GM18520 (cell line): ENCODE measurements at regions not wholly inside any gene's neighbourhood (a gene's known extent, or its start where the extent isn't known, plus 50 kb on each side); places are given as distances from the start of the nearest gene placed in this dataset.

Experiments used
- ATAC-seq: cut with Tn5 transposase; IDR thresholded peaks from one replicate; pipeline ENCODE4 v1.9.1; 2021; ENCODE audit not compliant: unreplicated experiment

DNA sequence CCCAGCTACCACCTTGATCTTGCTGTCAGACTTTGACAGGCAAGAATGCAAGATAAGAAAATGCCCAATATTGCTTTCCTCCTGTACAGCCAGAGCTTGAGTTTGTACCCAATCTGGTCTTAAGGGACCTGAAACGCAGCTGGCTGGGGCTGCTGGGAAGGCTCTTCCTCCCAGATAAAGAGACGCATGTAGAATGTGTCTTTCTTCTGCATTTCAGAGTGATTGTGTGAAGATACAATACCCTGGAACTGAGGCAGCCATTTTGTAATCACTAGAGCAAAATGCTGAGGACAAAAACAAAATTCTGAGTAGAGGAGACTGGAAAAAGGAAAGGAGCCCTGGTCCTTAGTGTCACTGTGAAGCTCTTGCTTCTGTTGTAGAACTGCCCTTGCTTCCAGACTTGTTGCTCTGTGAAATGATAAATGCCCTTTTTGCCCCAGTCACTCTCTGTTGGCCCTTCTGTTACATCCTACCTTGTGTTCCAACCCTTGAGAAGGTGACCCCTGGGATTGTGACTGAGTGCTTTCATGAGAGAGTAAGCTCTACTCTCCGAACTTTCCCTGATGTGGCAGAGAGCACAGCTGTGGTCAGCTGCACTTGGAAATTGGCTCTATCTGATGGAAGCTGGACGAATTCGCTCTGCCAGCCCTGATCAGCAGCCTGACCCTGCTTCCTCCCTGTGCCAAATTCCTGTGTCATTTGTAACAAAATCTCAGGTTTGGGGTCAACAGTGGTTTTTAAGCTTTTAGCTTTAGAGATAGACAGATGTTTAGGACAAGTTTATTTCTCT lies 137.4 kb upstream of the RBMS1 start:
- ATAC-seq, result no peak

- no peak for ATAC-seq
These were observed 138.7 kb upstream of the RBMS1 start for GRCh38 chr2:160632084-160632975.

GRCh38 chr2:160634436-160634835 lies 140.8 kb upstream of the RBMS1 start:
- ATAC-seq, result no peak

- ATAC-seq, result no peak
These were observed 141.9 kb upstream of the RBMS1 start for GRCh38 chr2:160635488-160635887.

GRCh38 chr2:160639472-160639871 lies 145.9 kb upstream of the RBMS1 start:
- no peak for ATAC-seq

- no peak for ATAC-seq
These were observed 153.3 kb upstream of the RBMS1 start for GRCh38 chr2:160646684-160647444.

DNA sequence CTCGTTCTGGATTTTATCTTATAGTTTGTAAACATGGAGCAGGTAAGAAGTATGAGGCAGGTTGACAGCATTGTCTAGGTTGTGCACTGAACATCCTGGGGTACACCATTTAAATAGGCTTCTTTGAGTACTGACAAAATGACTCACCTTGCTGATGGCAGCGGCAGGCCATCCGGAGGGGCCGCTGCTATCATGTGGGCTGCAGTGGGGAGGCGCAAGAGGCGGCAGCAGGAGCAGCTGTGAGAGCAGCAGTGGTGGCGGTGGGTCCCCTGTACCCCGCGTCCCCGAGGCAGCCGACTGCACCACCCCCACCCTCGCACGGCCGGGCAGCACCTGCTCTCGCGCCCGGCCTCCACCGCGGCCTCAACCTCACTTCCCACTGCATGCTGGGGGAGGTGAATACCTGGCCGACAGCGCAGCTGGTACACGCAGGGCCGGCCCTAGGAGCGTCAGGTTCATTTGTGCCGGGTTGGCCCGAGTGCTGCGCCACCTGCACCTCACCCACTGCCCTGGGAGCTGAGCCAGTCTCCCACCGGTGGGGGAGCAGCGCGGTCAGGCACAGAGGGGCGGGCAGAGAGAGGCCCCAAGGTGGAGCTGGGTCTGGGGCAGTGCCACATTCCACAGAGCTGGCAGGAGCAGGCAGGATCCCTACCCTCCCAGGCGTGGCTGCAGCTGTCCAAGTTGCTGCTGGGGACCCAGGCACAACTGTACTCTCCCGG lies 154.5 kb upstream of the RBMS1 start:
- ATAC-seq, result no peak

DNA sequence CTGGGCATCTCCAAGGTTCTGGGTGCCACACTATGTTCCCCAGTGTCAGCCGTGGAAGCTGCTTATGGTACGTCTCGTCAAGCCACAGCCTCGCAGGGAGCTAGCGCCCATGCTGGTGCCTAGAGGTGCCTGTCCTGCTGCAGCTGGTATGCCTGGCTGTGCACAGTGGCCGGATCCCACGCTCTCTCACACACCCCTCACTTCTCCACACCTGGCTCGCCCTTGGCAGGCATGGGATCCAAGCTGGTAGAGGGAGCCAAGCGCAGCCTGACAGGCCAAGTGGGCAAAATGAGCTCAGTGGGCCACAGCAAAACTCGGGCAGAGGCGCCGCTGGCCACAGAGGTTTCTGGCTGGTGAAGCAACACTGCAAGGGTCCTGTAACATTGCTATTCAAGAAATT lies 156.1 kb upstream of the RBMS1 start:
- no peak for ATAC-seq

GRCh38 chr2:160650196-160651118 lies 156.8 kb upstream of the RBMS1 start:
- ATAC-seq, result no peak

- ATAC-seq, result no peak
These were observed 158.0 kb upstream of the RBMS1 start for GRCh38 chr2:160651416-160652200.

- no peak for ATAC-seq
These were observed 158.6 kb upstream of the RBMS1 start for GRCh38 chr2:160652236-160652635.

DNA sequence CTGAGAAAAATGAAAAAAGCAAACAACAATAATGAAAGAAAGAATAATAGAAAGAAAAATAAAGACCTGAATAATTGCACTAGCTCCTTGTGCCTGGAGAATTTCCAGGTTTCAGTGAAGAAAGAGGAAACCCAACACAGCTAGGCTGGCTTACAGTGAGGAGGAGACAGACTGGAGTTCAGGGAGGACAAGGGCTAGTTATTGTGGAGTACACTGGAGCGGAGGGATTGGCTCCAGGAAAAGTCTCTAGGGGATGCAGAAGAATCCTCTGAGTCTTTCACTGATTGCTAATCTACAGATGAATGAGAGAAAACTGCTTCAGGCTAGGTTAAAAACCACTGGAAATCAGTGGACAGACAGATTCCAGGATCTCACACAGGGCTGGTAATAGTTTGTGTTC lies 163.6 kb upstream of the RBMS1 start:
- ATAC-seq, result no peak

DNA sequence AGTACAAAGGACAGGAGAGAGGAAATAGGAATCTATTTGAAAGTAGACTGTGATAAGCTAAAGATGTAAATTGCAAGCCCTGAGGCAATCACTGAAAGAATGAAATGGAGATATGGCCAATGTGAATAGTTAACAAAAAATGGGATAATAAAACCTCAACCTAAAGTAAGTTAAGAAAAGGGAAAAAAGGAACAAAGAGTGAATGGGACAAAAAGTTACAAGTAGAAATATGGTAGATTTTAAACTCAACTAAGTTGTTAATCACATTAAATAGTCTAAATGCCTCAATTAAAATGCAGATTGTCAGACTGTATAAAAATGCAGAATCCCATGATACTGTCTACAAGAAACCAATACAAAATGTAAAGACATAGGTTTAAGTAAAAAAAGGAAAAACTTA lies 165.2 kb upstream of the RBMS1 start:
- no peak for ATAC-seq

DNA sequence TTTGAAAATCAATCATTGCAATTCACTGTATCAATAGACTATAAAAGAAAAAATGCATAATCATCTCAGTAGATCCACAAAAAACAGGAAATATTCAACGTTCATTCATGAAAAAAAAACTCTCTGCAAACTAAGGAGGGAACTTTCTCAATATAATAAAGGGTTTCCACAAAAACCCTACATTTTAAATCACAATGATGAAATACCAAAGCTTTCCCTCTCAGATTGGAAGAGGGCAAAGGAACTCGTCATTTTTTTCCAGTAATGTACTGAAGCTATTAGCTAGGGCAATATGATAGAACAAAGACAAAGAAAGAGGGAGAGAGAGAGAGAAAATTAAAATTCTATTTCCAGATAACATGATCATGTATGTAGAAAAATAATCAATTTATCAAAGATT lies 167.1 kb upstream of the RBMS1 start:
- no peak for ATAC-seq

DNA sequence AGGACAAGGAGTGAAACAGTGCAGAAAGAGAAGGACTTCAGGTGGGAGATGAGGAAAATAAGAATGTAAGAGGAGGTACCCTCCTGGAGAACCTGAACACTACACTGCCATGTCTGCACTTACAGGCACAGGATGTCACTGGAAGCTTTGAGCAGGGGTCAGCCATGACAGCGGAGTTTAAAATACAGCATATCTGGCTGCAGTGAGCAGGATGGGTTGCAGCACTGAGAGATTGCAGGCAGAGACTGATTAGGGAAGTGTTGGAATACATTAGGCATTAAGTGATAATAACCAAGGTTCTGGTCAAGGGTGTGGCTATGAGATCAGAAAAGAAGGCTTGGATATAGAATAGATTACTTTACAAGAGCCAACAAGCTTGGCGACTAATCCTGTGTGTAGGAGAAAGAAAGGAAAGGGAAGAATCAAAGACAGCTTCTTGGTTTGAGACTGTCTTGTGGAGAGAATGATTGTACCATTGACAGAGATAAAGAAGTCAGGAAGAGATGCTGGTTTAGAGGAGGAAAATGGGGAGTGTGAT lies 171.1 kb upstream of the RBMS1 start:
- no peak for ATAC-seq

GRCh38 chr2:160666154-160667060 lies 172.8 kb upstream of the RBMS1 start:
- peak; percentile 74 for ATAC-seq

GRCh38 chr2:160667811-160668210 lies 174.2 kb upstream of the RBMS1 start:
- no peak for ATAC-seq

DNA sequence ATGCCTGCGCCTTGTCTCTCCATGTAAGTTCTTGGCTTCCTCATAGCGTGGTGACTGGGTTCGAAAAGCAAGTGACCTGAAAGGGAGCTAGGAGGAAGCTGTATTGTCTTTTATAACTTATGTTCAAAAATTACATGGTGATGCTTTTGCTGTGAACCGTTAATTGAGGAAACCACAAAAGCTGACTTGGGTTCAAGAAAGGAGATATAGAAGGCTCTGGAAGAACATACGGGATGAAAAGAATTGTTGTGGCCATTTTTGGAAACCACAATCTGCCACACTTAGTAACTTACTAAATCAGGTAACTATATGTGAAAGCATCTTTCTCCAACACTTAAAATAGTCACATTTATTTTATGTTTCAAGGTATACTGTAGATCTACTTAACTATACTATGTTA lies 177.0 kb upstream of the RBMS1 start:
- no peak for ATAC-seq
